SK-N-MC (cell line): ENCODE measurements at regions not wholly inside any gene's neighbourhood (a gene's known extent, or its start where the extent isn't known, plus 50 kb on each side); places are given as distances from the start of the nearest gene placed in this dataset.

ENCODE experiments used
- EZH2 ChIP-seq: fragments of 200-600 bp; sonication (generic); IDR thresholded peaks from one replicate; pipeline ENCODE4 v1.6.1; 2017; ENCODE audit warnings: antibody characterized with exemption
- FOXP2 ChIP-seq: optimal IDR thresholded peaks from 2 replicates; pipeline ENCODE3; 2011; ENCODE audit warnings: mild to moderate bottlenecking, moderate library complexity; ENCODE audit not compliant: insufficient read depth; ENCODE audit errors: extremely low read length, control extremely low read depth
- POLR2AphosphoS5 ChIP-seq: IDR thresholded peaks from 2 replicates; pipeline ENCODE4 v1.6.1; 2012; ENCODE audit warnings: mild to moderate bottlenecking, low read depth, low read length, borderline replicate concordance

- TF ChIP-seq EZH2 (no peak), POLR2AphosphoS5 (no peak), FOXP2 (no peak)
Observed at GRCh38 chr3:106299300-106300098, 430.7 kb upstream of the CBLB start.
